ENCODE measurements at regions not wholly inside any gene's neighbourhood (a gene's known extent, or its start where the extent isn't known, plus 50 kb on each side); places are given as distances from the start of the nearest gene placed in this dataset.

DNA sequence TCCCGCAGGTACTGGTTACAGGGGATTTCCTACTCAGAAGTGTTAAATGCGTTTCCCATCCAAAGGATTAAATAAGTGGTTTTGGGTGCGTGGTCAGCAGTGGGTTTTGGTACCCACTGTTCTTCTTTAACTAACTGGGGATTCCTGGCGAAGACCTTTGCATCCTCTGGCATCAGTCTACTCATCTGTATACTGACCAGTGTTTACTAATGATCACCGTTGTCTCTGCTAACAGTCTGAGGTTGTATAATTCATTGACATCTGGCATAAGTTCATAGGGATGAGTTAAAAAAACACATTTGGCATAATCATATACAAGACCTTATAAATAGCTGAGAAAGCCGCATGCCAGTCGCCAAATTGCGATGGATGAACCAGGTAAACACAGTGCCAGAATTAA, 339.1 kb downstream of the PMP22 start:
- no peak for TF ChIP-seq POLR2A (IDR thresholded peaks at IDR 0.05; ENCODE audit: low read length)
- no peak for TF ChIP-seq GATA1 (IDR thresholded peaks at IDR 0.05; ENCODE audit: low read depth, low read length)
